Cardiac septum (tissue), 1 donor: ENCODE measurements at regions not wholly inside any gene's neighbourhood (a gene's known extent, or its start where the extent isn't known, plus 50 kb on each side); places are given as distances from the start of the nearest gene placed in this dataset.
"Not testable (repeated sequence)": the region's sequence is repeated elsewhere in the genome, so short reads cannot be mapped to it uniquely, and the experiment has no call there.

Experiments
- DNase-seq: peaks from one replicate; pipeline ENCODE4 v3.0.0-alpha.2; 2020; ENCODE audit warnings: low spot score
- intact Hi-C: fragments of 100-400 bp; cut with DNase I; formaldehyde crosslinking; loops from one replicate; pipeline ENCODE4 v1.14.0; 2022
- donor health status: DM: no; HTN: no; CAD: no.

GRCh38 chr15:20148679-20149078, 392.9 kb downstream of the GOLGA6L6 start:
- intact Hi-C loops, DNase-seq: not testable (repeated sequence)

GRCh38 chr15:20148008-20148407, 393.6 kb downstream of the GOLGA6L6 start:
- intact Hi-C loops, DNase-seq: not testable (repeated sequence)

- DNase-seq: peak; percentile 47
- intact Hi-C loops: not testable (repeated sequence)
Measured at GRCh38 chr15:20144333-20145036, 397.1 kb downstream of the GOLGA6L6 start.

GRCh38 chr15:20142906-20143305, 398.7 kb downstream of the GOLGA6L6 start:
- peak; percentile 55 for DNase-seq

GRCh38 chr15:20142410-20142809, 399.2 kb downstream of the GOLGA6L6 start:
- intact Hi-C loops: not testable (repeated sequence)
- peak; percentile 6 for DNase-seq

More at GRCh38 chr15:20142906-20143305, 398.7 kb downstream of the GOLGA6L6 start:
- intact Hi-C loops: not testable (repeated sequence)

GRCh38 chr15:20124668-20125067, 416.9 kb downstream of the GOLGA6L6 start:
- DNase-seq: not testable (repeated sequence)

GRCh38 chr15:20106026-20106425, 435.6 kb downstream of the GOLGA6L6 start:
- intact Hi-C loops: no loop called here
- peak; percentile 76 for DNase-seq

More at GRCh38 chr15:20124668-20125067, 416.9 kb downstream of the GOLGA6L6 start:
- intact Hi-C loops: not testable (repeated sequence)

GRCh38 chr15:20105011-20105990, 436.3 kb downstream of the GOLGA6L6 start:
- DNase-seq: peak; percentile 67
- intact Hi-C loops: not testable (repeated sequence)

- peak; percentile 85 for DNase-seq
- intact Hi-C loops: not testable (repeated sequence)
Measured at GRCh38 chr15:20104551-20104950, 437.0 kb downstream of the GOLGA6L6 start.

GRCh38 chr15:20102862-20103261, 438.7 kb downstream of the GOLGA6L6 start:
- peak; percentile 89 for DNase-seq
- intact Hi-C loops: not testable (repeated sequence)

- intact Hi-C loops: not testable (repeated sequence)
Measured at GRCh38 chr15:20102209-20102608, 439.4 kb downstream of the GOLGA6L6 start.

GRCh38 chr15:20101281-20101680, 440.3 kb downstream of the GOLGA6L6 start:
- intact Hi-C loops, DNase-seq: not testable (repeated sequence)

More at GRCh38 chr15:20102209-20102608, 439.4 kb downstream of the GOLGA6L6 start:
- peak; percentile 84 for DNase-seq

- intact Hi-C loops, DNase-seq: not testable (repeated sequence)
Measured at GRCh38 chr15:20100604-20101270, 440.9 kb downstream of the GOLGA6L6 start.

GRCh38 chr15:20095699-20096303, 445.8 kb downstream of the GOLGA6L6 start:
- intact Hi-C loops, DNase-seq: not testable (repeated sequence)

GRCh38 chr15:20089541-20089940, 452.1 kb downstream of the GOLGA6L6 start:
- DNase-seq, intact Hi-C loops: not testable (repeated sequence)

GRCh38 chr15:20084026-20084425, 457.6 kb downstream of the GOLGA6L6 start:
- DNase-seq, intact Hi-C loops: not testable (repeated sequence)

GRCh38 chr15:20074082-20074481, 467.5 kb downstream of the GOLGA6L6 start:
- DNase-seq: not testable (repeated sequence)

GRCh38 chr15:20069043-20069442, 472.6 kb downstream of the GOLGA6L6 start:
- DNase-seq, intact Hi-C loops: not testable (repeated sequence)

More at GRCh38 chr15:20074082-20074481, 467.5 kb downstream of the GOLGA6L6 start:
- intact Hi-C loops: not testable (repeated sequence)

- DNase-seq, intact Hi-C loops: not testable (repeated sequence)
Measured at GRCh38 chr15:20066173-20066572, 475.4 kb downstream of the GOLGA6L6 start.
